Cerebellar nuclear complex (tissue), 1 donor: ENCODE measurements at regions not wholly inside any gene's neighbourhood (a gene's known extent, or its start where the extent isn't known, plus 50 kb on each side); places are given as distances from the start of the nearest gene placed in this dataset.
A peak's percentile ranks its signal among the peaks of the same experiment; 100 is the strongest.
"Not testable (repeated sequence)": the region's sequence is repeated elsewhere in the genome, so short reads cannot be mapped to it uniquely, and the experiment has no call there.

ENCODE experiments used
- DNase-seq, 2 experiments: peaks; one replicate each; lab custom pipeline; 2025; lab: John Stamatoyannopoulos, UW

GRCh38 chr16:48003206-48003907, 152.4 kb downstream of the ABCC12 start:
- no peak for DNase-seq

- peak in 1 of 2 experiments; percentile 2 for DNase-seq
Measured at GRCh38 chr16:48001324-48001895, 154.4 kb downstream of the ABCC12 start.

DNA sequence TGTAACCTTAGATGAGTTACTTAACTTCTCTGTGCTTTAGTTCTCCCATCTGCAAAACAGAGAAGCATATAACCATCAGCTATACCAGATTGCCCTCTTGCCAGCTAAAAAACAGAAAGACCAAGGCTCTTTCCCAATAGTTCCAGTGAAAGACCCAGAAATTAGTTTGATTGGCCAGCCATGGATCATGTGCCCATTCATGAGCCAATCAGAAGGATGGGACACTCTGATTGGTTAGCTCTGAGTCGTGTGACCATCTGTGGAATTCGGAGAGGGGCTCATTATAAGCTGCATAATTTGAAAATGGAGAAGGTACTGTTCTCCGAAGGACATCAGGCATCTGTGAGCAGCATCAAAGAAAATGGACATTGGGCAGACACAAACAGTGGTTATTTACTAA, 155.2 kb downstream of the ABCC12 start:
- no peak for DNase-seq

DNA sequence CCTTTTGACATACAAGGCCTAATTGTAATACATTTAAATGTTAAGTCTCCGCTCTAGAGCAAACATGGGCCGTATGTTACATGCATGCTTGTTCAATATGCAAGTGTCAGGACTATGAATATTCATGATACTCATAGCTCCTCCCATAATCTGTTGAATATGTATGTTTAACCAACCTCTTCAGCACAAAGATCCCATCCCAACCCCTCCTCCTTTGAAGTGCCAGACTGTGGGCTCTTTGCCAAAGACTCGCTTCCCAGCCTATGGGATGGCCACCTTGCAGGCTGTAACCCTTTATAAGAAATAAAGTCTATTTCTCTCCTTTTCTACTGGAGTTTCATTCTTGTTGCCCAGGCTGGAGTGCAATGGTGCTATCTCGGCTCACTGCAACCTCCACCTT, 156.2 kb downstream of the ABCC12 start:
- no peak for DNase-seq

GRCh38 chr16:47995354-47995753, 160.4 kb downstream of the ABCC12 start:
- DNase-seq: no peak

- DNase-seq: no peak
Measured at GRCh38 chr16:47991491-47991890, 164.3 kb downstream of the ABCC12 start.

GRCh38 chr16:47990676-47991075, 165.1 kb downstream of the ABCC12 start:
- no peak for DNase-seq

DNA sequence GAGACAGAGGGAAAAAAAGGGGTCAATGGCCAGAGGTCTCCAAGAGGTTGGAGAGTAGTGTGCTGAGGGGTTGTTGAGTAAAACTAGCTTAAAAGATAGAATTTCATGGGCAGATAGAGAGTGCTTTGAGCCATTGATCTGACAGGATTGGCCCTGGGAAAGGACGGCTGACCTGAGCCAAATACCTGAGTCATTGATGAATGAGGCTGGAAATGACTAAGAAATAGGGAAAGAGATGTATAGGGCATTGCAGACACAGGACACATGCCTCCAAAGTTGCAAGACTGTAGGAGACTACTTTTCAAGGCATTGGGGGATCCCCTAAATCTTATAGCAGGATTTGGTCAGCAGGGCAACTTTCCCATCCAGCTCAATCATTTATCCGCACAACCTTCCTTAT, 168.7 kb downstream of the ABCC12 start:
- no peak for DNase-seq

GRCh38 chr16:47986031-47986430, 169.8 kb downstream of the ABCC12 start:
- no peak for DNase-seq

- DNase-seq: no peak
Measured at GRCh38 chr16:47984669-47985068, 171.1 kb downstream of the ABCC12 start.

DNA sequence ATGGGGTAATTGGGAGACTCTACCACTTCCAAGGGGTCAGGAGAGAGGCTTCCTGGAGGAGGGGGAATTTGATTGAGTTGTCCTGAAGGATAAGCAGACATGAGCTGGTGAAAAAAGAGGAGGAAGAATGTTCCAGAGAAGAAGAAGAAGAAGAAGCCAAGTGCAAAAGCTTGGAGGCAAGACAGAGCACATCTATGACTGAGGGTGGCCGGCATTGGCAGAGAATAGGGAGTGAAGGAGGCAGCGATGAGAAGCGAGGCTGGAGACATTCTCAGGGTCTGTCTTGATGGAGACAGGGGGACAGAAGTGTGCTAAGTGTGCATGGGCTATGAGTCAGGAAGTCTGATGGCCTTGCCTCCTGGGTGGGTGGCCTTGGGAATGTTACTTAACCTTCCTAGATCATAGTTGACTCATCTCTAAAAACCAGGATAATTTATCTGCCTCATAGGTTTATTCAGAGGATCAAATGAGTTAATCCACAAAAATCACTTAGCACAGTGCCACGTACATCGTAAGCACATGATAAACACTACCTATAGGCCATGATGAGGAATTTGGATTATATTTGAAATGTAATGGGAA, 171.7 kb downstream of the ABCC12 start:
- DNase-seq: no peak

- DNase-seq: no peak
Measured at GRCh38 chr16:47980212-47980611, 175.6 kb downstream of the ABCC12 start.

- DNase-seq: no peak
Measured at GRCh38 chr16:47979616-47980182, 176.1 kb downstream of the ABCC12 start.

DNA sequence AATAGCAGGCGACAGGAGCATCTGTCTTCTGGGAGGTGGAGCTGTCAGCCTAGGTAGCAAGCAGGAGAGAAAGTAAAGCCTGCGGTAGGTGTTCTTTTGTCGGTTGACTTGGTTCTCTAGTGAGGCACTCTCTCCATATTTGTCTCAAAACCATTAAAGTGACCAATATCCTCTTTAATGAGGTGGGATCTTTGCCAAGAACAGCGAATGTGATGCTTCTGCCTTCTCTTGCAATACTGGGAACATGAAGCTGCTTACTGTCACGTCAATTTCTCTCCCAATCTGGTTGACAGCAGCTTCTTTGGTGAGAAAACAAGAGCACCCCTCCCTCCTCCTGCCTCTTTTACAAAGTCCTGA, 176.7 kb downstream of the ABCC12 start:
- no peak for DNase-seq

- no peak for DNase-seq
Measured at GRCh38 chr16:47978491-47979163, 177.2 kb downstream of the ABCC12 start.

DNA sequence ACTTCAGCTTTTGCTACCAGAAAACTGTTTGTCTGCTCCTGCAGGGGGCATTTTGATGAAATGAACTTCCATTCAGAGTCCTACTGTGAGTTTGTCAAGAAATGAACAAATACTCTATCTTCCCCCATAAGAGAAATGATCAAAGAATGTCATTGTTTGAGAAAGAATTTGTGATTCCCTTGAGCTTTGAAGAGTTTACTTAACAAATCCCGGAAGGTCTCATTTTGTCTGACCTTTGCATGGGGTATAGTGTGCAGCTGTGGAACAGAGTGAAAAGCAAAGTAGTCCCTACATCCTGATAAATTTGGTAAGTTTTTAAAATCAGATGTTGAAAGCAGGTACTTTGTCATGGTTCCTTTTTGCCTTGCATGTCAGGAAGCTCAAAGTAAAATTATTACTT, 178.0 kb downstream of the ABCC12 start:
- DNase-seq: no peak

GRCh38 chr16:47976636-47977210, 179.1 kb downstream of the ABCC12 start:
- no peak for DNase-seq

DNA sequence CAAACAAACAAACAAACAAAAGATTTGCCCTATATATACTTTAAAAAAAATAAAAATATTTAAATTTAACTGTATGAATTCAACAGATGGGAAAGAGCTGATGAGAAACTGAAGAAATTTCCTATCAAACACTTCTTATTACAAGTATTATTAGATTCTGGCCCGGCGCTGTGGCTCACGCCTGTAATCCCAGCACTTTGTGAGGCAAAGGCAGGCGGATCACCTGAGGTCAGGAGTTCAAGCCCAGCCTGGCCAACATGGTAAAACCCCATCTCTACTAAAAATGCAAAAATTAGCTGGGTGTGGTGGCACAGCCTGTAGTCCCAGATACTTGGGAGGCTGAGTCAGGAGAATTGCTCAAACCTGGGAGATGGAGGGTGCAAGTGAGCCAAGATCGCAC, 180.8 kb downstream of the ABCC12 start:
- DNase-seq: not testable (repeated sequence)

DNA sequence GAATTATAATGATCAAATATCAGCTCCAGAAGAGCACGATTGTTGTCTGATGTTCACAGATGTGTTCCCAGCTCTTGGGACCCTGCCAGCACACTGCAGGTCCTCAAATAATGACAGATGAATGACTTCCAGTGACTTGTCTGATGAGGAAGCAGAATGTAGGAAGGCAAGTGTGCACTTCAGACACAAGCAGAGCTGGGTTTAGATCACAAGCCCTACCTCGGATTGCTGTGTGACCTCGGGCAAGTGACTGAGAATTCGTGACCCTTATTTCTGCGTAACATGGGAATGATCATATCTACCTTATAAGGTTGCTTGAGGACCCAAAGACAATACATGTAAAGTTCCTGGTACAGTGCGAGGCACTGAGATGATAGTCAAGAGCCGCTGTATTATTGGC, 182.2 kb downstream of the ABCC12 start:
- no peak for DNase-seq

- DNase-seq: no peak
Measured at GRCh38 chr16:47972246-47972985, 183.4 kb downstream of the ABCC12 start.

DNA sequence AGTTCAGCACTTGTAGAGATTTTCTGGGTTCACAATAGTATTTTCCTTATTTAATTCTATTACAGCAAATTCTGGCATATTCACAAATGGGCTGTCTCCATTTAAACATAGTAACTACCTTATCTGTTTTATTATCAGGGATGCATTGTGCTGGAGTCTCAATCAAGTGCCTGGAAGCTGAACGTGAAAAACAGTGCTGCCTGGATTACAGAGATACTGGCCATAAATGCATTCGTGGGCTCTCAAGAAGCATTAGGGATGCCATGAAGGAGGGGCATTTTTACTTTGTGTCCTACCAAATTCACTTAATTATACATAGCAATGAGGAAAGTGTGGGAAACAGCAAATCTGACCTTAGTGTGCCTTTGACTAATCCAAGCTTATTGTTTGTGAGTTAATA, 184.6 kb downstream of the ABCC12 start:
- no peak for DNase-seq
